ENCODE measurements at regions not wholly inside any gene's neighbourhood (a gene's known extent, or its start where the extent isn't known, plus 50 kb on each side); places are given as distances from the start of the nearest gene placed in this dataset.

- TF ChIP-seq CTCF (conservative IDR thresholded peaks at IDR 0.05 in 1 of 2, IDR thresholded peaks at IDR 0.05 in 1 of 2; ENCODE audit: extremely low read depth in 1 of 2, insufficient read depth in 1 of 2, low read depth in 1 of 2, low read length in 2 of 2) (no peak), EZH2 (IDR thresholded peaks at IDR 0.05; ENCODE audit: borderline replicate concordance, low read length) (no peak)
Observed at GRCh38 chr12:58809064-58809607, 111.2 kb downstream of the LRIG3 start.

Data from mammary epithelial cell (primary cell).